NOMO-1 treated with dmso at 0.1 percent for 144 hours (cell line): ENCODE measurements at regions not wholly inside any gene's neighbourhood (a gene's known extent, or its start where the extent isn't known, plus 50 kb on each side); places are given as distances from the start of the nearest gene placed in this dataset.
"Not testable (repeated sequence)": the region's sequence is repeated elsewhere in the genome, so short reads cannot be mapped to it uniquely, and the experiment has no call there.

Experiments used
- DNase-seq: peaks from one replicate; lab custom pipeline; 2025; ENCODE audit not compliant: unreplicated experiment; lab: John Stamatoyannopoulos, UW

DNA sequence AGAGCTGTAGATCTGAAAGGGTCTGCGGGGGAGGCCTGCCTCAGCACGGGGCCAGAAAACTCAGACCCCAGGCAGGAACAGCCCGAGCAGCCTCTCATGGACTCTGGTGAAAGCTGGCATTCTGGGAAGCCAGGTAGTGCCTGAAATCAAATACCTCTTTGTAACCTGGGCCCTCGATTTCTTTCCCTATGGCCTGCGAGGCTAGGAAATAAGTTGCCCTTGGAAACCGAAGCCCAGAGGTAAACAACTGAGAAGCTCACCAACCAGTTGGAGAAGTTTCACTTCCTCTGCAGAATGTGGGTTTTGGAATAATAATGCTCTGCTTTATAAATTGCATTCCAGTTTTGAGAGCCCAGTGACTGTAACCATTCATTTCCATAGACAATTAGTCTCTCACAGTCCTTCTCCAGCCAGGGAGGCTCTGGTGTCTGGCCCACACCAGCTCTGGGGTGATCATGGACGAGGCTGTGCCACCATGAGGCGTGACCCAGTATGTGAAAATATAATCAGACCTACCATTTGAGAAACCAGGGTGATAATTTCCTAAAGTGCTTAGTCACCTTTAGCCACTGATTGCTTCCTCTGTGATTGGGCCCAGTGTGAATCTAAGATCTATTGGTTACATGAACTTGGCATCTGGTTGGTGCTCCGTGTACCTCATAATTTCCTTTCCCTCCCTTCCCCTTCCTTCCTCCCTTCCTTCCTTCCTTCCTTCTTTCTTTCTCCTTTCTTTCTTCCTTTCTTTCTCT, 133.1 kb upstream of the PELI1 start:
- peak; percentile 71 for DNase-seq

GRCh38 chr2:64280812-64281211, 136.6 kb upstream of the PELI1 start:
- DNase-seq: not testable (repeated sequence)

DNA sequence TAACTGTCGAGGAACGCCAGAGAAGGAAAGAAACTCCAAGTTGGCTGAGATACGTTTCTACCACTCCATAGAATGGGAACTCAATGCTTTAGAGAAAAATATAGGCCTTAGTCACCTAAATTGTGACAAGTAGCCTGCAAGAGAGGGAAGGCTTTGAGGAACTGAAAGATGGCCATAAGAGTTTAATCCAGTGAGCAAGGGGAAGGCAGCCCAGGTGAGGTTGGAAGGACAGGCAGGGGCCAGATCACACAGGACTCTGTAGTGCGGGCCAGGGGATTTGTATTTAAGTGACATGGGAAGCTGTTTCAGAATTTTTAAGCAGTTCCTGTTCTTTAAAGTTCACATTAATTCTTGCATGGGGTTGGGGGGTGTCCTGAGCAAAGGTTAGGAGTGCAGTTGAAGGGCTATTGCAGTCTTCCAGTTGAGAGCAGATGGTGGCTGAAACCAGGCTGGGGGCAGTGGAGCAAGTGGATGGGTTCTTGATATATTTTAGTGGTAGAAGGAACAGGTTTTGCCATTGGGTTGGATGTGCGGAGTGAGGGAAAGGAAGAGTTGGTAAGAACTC, 138.9 kb upstream of the PELI1 start:
- no peak for DNase-seq

DNA sequence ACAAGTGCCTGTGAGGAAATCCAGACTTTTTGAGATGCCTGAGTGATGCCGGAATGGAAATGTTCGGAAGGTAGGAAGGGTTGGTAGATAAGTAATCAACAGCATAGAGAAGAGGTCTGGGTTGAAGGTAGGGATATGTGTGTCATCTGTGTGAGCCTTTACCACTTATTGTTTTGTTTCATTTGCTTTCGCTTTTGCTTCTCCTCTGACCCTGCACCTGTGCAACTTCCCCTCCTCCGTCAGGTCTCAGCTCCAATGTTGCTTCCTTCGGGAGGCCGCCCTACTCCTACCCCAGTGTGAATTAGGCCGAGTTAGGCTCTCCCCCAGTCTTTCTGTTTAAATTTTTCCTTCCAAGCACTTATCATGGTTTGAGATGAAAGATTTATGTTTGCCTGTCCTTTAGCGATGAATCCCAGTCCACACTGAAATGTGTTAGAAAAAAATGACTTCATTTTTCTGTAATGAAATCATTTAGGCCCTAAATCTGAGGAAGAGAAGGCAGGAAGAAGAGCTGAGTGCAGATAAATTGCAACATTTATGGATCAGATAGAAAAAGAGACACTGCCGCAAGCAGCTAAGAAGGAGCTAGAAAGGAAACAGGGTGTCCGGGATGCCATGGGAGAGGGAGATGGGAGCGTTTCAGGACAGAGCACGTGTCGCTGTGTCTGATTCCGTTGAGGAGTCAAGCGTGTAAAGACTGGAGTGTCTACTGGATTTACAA, 139.6 kb upstream of the PELI1 start:
- DNase-seq: no peak

DNA sequence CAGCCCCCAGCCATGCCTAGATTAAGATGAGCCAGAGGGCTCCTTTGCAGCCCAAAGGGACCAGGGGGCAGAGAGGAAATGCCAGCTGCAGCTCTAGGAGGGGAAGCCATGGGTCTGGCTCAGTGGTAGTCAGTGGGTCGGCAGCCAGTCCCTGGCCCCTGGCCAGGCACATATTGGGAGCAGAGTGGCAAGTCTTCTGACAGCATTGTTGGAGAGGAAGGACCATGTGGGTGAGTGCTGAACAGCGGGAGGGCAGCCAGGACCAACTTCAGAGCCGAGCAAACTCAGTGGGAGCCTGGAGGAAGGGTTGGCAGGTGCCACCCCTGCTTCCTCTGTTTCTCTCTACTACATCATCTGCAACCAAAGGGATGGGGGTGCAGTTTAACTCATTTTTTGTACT, 140.5 kb upstream of the PELI1 start:
- no peak for DNase-seq

GRCh38 chr2:64287202-64287740, 143.1 kb upstream of the PELI1 start:
- no peak for DNase-seq

GRCh38 chr2:64288321-64289193, 144.3 kb upstream of the PELI1 start:
- DNase-seq: no peak

DNA sequence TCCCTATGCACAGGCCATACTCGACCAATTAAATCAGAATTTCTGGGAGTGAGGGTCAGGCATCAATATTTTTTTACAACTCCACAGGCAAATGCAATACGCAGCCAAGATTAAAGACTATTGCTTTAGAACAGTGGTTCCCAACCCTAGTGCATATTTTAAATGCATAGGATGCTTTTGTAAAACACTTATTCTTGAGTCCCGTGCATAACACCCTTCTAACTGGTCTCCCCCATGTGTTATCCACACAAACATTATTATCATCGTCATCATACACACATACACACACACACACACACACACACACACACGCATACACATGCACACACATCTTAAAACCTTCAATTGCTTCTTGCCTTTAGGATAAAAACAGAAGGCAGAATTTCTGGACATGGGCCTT, 145.0 kb upstream of the PELI1 start:
- DNase-seq: no peak

- no peak for DNase-seq
Measured at GRCh38 chr2:64289737-64290136, 145.5 kb upstream of the PELI1 start.

DNA sequence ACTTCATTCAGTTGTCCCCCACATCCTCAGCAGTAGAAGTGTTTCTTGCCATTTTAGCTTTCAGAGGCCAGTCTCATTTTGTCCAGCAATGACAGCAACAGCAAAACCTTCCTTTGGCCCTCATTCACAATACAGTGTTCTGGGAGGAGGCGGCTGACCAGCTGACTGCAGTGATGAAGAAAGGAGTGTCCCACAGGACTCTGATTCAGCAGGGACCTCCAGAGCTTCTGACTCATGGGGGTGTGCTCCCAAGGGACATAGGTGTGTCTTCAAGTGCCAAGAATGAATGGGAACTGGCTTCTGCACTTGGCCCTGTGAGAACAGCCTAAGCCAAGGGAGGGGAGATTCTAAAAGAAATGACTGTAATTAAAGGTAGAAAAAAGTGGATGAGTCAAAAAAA, 147.0 kb upstream of the PELI1 start:
- DNase-seq: no peak

DNA sequence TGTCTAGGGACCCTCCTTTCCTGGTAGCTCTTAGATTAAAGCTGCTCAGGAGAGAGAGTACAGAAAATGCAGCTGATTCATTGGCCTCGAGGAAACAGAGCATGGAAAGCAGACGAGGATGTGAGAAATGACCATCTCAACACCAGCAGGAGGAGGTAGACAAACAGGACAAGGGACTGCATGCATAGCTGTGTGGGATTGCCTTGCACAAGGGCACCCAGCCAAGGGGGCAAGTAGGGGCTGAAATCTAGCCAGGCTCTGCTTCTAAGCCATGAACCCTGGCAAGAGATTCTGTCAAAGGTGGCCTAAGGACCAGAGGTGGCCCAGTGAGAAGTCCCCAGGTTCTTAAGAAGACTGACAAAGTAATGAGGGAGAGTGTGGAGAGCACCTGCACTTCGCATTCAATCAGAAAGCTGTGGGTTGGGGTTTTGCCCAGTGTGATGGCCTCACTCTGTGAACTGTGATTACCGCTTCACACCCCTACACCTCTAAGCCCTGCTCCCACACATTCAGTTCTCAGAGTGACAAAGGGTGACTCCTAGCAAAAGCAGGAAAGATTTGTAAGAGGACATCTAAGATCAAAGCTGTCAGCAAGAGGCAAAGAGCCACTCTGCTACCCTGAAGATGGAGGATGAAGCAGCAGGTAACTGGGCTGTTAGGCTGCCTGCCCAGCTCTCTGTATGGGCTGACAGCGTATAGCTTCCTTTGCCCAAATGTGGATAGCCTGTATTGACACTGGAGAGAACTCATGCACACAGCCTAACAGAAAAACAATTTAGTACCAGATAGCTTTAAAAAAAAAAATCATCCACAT, 151.3 kb upstream of the PELI1 start:
- no peak for DNase-seq

DNA sequence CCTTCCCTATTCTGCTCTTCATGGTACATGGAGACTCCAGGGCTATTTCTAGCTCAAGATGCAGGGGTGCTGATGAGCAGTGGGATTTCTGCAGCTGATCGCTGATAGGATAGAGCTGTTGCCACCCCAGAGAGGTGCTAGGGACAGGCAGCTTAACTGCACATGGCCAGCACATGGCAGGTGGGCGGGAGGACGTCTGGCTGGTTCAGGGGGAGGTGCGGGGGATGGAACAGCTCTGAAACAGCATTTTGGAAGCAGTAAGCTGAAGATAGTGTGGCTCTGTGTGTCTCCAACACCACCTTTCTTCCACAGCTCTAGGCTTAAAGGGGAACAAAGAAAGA, 151.9 kb upstream of the PELI1 start:
- DNase-seq: no peak

- DNase-seq: no peak
Measured at GRCh38 chr2:64296695-64297346, 152.6 kb upstream of the PELI1 start.

GRCh38 chr2:64298161-64298560, 153.9 kb upstream of the PELI1 start:
- no peak for DNase-seq

- no peak for DNase-seq
Measured at GRCh38 chr2:64300066-64300465, 153.9 kb upstream of the LGALSL start.

- no peak for DNase-seq
Measured at GRCh38 chr2:64303250-64303649, 150.7 kb upstream of the LGALSL start.

DNA sequence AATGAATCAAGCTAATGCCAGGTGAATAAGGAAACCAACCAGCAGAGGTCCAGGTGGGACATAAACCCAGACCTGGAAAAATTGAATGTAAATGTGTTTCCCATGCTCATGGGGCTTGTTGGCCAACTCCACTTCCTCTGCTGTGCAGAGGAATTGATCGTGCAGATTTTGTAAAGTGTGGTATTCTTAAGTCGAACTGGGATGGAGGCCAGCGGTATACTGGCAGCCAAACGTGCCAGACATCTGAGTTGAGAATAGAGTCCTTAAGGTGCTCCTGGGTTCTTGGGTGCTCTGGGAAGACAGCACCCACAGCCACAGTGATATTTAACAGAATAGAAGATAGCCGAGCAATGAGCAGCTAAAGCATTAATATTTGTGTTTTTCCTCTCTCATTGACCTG, 146.5 kb upstream of the LGALSL start:
- no peak for DNase-seq

DNA sequence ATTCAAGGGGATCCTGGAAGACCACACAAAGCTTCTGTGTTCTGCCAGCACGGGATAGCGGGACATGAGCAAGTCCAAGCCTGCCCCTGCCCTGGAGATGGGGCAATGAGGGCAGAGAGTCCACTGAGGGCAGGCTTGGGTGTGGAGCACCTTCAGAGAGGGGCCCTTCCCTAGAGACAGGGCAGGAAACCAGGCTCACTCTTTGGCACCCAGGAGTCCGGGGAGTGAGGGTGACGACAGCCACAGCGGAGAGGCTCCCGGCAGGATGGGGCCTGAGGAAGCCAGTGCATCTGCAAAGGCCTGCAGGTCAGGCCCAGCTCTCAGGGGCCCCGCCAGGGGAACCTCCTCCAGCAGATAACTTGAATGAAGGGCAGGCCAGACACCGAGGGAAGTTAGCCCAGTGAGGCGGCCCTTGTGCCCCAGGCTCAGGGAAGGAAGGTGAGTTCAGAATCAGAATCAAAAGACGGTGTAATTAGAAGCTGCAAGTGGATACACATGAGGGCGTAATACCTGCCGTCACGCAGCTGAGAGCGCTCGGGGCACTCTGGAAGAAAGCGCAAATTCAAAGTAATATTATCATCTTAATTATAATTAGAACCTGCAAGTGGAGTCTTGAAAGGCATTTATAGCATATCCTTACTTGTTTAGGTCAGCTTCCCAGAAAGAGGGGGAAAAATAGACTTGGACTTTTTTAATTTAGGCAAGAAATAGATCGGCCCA, 142.6 kb upstream of the LGALSL start:
- no peak for DNase-seq

- peak; percentile 17 for DNase-seq
Measured at GRCh38 chr2:64311948-64312621, 141.9 kb upstream of the LGALSL start.
